GM21526 (cell line): ENCODE measurements at regions not wholly inside any gene's neighbourhood (a gene's known extent, or its start where the extent isn't known, plus 50 kb on each side); places are given as distances from the start of the nearest gene placed in this dataset.
"Not testable (repeated sequence)": the region's sequence is repeated elsewhere in the genome, so short reads cannot be mapped to it uniquely, and the experiment has no call there.

Source experiments
- ATAC-seq: cut with Tn5 transposase; IDR thresholded peaks from one replicate; pipeline ENCODE4 v1.9.1; 2021; ENCODE audit warnings: moderate library complexity; ENCODE audit not compliant: unreplicated experiment, low FRiP score

DNA sequence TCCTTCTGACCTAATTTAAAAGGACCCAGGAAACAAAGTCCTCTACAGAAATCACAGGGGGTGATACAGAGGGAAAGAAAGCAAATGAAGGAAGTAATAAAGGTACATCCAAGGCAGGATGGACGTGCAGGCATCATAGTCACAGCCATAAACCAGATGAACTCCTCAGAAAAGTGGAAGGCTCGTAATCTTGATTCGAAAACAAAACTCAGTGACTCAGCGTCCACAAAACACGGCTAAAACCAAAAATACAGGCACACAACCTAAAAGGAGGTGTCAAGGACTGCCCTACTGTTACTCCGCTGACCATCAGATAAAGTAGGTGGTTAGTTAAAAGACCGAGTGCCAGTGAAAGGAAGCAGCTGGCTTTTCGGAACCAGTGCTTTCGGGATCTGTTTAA lies 81.5 kb downstream of the TRIM69 start:
- not testable (repeated sequence) for ATAC-seq

DNA sequence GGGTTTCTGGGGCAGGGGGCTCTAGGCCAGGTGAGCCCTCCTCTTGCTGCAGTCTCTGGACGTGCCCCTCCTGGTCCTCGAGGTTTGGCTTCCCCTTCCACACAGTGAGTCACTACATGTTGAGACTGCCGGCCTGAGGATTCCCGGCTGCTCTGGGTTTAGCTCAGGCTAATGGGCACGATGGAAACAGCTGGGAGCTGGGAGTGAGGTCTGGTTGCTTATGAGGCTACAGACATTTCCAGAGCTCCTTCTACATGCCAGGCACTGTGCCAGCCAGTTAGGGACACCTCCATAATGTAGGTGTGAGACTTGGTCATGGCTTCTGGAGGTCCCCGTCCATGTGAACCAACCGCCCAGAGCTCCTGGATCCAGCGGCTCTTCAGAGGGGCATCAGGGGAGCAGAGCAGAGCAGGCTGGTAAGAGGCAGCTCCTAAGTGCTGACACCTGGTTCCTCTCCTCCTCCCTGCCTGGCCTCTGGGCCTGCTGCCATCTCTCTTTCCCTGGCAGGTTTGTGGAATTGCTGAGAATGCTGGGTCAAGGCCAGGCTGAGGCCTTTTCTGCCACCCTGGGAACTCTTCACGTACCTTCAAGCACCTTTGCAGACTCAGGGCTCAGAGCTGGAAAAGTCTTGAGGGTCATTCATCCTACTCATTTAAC lies 83.1 kb downstream of the TRIM69 start:
- ATAC-seq: not testable (repeated sequence)

DNA sequence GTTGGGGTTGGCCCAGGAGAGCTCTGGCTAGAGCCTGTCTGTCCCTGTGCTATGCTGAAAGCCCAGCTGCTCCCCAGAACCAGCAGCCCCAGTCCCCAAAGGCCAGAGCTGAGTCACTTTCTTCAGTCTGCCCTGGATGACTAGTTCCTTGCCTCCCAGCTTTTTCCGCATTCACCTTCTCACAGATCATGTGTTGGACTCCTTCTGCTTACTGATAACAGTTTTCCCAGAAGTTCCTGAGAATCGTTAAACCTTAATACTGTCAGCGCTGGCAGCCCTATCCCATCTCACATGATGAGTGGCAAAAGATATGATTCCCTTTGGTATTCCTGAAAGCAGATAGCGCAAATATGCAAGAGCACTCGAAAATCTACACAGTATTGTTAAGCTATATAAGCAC lies 84.2 kb downstream of the TRIM69 start:
- ATAC-seq: not testable (repeated sequence)

DNA sequence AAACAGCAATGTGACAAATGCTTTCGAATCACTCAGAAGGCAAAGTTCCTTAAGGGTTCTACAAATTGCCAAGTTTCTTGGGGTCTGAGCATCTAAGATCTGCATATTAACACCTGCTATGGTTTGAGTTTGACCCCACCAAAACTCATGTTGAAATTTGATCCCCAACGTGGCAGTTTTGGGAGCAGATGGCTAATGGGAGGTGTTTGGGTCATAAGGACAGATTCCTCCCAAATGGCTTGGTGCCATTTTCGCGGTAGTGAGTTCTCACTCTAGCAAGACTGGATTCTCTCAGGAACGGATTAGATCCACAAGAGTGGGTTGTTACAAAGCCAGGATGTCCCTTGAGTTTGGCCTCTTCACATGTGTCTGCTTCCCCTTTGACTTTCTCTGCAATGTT lies 84.6 kb downstream of the TRIM69 start:
- ATAC-seq: not testable (repeated sequence)

DNA sequence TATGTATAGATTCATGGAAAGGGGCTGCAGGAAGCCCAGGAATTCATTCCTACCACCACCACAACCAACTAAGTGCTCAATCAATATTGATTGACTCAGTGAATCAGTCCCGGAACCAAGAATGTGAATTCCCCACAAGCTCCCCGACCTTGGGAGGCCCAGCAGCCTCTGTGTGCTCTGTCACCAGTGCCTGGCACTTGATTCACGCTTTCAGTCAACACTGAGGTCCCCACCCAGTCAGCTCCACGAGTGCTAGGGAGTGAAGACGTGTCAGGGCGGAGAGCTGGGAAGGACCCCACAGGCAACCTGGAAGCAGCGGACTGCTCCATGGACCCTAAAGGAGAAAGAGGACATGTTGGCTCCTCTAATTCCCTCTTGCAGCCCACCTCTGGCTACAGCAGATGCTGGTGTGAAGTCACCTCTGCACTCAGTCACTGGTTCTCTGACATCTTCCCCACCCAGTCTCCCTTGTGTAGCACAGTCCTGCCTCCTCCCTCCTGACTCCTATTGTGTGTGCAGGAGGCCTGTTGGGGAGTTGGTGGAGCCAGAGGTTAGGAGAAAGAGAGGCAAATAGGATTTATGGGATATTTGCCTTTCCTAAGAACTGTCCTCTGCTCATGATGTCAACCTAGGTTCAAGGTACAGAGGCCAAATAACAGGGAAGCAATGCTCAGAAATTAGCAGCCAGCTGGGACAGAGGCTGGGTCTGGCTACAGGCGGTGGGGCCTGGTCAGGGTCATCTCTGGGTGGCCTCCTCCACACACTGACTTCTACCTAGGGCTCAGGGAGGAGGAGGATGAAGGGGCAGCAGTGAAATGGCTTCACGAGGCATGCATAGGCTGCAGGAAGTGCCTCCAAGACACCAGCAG lies 88.2 kb downstream of the TRIM69 start:
- not testable (repeated sequence) for ATAC-seq

DNA sequence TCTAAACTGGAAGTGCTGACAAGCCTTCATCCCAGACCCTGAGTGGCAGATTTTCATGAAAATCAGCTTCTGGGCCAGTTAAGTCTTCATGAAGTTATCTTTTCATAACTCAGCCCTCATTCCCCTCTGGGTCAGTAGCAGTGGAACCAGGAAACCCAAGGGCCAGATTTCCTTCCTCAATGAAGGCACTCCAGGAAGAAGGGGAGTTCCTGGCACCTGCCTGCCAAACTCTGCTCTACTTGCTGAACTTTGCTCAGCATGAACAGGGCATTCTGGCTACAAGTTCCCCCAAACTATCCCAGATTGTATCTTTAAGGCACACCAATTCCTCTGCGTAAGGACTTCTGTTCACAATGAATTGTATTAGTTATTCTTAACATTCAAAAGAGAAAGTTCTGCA lies 90.3 kb downstream of the TRIM69 start:
- ATAC-seq: not testable (repeated sequence)

DNA sequence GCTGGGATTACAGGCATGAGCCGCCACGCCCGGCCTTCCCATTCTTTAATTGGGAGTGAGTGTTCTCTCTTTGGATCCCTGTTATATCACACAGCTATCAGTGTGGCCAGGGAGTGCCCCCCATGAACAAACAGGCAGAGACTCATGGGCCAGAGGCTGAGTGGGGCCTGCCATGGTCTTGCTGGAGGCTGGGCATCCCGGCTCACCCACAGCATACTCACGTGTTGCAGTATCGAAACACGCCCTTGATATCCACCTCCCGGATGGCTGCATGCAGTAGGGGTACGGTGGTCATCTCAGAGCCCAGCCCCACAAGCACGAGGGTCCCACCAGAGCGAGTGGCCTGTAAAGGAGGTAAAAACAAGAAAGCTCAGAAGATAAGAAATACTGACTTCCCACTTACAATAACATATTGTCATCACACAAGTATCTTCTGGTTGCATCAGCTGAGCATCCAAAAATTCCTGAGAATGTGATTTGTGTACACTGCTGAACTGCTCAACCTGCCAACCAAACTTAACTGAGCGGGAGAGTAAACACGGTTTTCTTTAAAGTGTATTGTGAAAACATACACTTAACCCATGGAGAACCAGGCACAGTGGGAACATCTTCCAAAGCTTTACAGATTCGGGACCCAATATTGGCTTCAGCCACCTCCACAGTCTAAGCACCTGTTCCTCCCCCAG lies 92.0 kb downstream of the TRIM69 start:
- not testable (repeated sequence) for ATAC-seq

DNA sequence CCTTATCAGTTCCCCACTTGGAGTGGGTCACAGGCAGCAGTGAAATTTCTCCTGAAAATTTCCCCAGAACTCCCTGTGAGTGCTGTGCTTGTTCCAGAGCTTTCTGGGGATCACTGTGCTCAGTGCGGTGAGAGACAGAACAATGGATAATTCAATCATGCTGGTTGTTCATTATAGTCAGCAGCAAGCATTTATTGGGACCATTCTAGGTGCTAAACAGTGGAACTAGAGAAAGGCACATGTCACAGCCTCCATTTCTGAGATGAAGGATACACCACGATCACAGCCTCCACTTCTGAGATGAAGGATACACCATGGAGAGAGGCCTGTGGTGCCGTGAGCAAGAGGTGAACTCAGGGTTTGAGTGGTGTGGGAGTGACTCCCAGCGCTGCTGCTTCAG lies 92.8 kb downstream of the TRIM69 start:
- ATAC-seq: not testable (repeated sequence)

DNA sequence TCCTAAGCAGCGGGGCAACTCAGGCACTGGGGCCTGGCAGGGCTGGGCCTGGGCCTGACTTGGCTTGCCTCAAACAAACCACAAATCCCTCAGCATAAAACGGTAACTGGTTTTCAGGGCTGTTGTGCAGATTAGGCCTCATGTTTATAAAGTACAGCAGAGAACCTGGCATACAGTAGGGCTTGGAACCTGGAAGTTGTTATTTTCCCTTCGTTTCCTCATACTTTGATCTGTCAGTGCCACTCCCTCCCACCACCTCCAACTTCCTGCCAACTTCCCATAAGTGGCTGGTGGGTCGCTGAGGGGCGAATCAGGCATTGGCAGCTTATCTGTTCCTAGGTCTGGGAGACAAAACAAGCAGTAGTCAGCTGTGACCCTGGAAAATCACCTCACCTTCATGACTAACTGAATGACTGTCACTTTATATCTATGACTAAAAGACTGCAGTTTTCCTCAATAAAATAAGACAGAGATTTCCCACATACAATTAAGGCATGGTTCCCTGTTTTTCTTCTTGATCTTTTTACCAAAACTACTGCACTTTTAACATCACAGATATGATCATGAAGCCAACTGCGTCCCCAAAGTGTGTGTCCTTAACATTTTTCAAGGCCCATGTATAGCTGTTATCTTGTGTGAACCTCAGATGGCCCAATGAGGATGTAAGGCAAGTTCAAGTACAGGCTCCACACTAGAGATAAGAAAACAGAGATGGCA lies 94.5 kb downstream of the TRIM69 start:
- ATAC-seq: not testable (repeated sequence)

DNA sequence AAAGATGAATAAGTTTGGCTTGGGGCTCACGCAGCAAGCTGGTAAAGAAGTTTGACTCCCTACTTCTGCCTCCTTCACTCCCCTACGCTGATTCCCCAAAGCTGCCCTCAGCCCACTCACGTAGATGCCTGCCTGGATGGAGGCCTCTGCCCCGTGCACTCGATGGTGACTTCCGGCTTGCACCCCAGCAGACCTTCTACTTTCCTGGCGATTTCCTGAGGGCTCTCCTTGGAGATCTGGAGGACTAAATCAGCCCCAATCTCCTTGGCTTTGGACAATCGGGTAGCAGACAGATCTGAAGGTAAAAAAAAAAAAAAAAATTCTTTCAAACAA lies 95.0 kb downstream of the TRIM69 start:
- ATAC-seq: not testable (repeated sequence)

DNA sequence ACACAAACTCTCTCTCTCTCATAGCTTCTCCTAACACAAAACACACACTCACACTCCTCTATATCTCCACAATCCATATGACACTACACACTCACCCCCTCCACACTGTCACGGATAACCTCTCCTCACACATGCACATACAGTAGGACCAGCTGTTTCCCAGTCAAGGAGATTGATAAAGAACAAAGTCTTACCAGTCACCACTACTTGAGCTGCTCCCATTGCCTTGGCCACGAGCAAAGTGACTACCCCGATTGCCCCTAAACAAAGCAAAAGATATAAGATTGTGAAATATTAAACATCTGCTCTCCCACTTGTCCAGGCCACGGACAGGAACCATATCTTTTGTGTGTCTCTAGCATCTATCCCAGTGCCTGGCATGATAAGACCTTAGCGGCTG lies 95.8 kb downstream of the TRIM69 start:
- not testable (repeated sequence) for ATAC-seq

DNA sequence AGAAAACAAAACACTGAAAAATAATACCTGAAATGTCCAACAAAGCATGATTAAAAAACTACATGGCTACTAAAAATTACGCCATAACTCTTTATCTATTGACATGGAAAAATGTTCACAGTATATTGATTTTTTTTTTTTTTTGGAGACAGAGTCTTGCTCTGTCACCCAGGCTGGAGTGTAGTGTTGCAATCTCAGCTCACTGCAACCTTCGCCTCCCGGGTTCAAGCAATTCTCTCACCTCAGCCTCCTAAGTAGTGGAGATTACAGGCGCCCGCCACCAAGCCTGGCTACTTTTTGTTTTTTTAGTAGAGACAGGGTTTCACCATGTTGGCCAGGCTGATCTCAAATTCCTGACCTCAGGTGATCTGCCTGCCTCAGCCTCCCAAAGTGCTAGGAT lies 96.8 kb downstream of the TRIM69 start:
- not testable (repeated sequence) for ATAC-seq

DNA sequence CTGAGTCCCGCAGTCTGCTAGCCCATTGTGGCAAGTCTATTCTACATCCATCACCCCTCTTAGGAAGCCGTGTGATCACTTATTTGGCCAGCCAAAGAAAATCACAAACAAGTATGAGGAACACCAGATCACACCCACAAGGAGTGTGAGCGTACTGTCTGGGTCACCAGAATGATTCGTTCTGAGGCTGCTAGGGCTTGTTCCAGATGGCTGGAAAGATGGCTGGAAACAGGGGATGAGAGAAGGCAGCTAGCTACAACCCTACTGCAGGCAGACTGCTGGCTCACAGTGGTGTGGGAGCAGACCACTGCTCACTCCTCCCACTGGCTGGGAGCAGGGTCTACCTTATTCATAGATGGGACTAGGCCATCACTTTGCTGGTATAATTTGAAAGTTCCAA lies 97.4 kb downstream of the TRIM69 start:
- ATAC-seq: not testable (repeated sequence)

DNA sequence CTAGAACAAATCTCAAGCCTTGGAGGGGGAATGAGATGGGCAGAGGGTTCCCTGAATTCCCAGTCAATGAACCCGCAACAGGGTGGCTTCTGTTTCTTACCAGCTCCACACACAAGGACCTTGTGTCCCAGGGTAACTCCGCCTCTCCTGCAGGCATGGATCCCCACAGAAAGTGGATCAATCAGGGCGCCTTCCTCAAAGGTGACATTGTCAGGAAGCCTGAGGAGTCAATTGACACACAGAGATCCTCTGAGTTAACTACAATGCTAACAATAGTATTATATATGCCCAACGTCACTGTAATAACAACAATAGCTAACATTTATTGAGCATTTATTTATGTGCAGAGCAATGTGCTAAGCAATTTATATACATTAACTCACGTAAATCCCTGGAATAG lies 98.8 kb downstream of the TRIM69 start:
- not testable (repeated sequence) for ATAC-seq

DNA sequence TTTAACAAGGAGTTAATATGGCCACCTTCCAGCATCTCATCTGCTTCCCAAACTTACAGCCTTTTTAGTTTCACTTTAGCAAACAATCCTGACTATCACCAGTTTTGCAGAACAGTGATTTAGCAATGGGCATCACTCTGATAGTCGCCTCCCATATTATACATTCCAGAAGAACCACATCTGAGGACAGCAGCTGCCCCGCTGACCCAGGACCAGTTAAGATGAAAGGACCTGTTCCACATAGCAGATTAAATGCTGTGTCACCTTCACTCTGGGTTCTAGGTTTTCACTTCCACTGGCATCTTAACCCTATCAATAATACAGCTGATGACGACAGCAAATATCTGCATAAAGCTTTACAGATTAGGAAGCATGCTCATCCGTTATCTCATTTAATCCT lies 99.8 kb downstream of the TRIM69 start:
- no peak for ATAC-seq

DNA sequence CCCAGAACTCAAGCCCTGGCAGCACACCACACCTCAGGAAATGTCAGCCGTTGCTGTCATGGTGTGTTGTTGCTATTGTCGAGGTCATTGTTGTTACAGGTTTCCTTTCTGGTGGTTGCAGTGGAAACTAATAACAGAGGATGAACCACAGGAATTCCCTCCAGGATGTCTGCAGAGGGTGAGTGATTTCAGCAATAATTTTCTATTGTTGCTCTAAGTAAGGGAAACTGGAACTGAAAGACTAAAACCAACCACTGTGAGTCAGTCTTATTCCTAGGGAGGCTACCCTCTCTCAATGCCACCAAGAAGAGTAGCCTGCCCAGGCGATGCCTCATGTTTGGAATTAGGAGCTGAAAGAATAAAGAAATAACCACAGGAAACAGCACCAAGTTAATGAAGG lies 102.6 kb downstream of the TRIM69 start:
- not testable (repeated sequence) for ATAC-seq

DNA sequence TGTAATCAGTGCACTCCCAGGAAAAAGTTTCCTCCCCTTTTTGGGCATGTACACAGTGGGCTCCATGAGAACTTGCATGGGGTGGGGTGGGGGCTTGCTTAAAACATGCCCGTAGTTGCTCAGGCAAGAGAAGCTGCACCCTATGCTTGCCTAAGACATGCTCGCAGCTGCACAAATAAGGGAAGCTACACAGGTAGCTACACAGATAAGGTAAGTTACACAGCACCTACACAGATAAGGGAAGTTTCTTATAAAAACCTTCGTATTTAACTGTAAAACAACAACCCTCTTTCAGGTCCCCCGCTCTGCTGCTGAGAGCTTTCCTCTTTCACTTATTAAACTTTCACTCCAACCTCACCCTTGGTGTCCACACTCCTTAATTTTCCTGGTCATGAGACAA lies 105.4 kb downstream of the TRIM69 start:
- ATAC-seq: not testable (repeated sequence)

DNA sequence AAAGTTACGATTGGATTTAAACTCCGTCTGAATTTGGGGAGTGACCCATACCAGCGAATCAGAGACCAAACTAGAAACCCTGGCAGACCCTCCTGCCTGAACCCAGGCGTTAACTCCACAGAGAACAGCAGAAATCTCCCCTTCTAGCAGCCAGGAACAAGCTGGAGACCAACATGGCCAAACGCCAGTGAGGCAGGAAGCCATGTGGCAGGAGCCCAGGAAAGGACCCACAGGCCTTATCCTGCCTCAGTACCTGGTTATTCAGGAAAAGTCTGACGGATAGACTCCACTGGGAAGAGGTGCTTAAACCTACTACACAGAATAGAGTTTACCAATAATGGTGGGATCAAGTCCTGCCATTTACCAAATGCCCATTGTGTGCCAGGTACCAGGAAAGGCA lies 106.6 kb downstream of the TRIM69 start:
- not testable (repeated sequence) for ATAC-seq

DNA sequence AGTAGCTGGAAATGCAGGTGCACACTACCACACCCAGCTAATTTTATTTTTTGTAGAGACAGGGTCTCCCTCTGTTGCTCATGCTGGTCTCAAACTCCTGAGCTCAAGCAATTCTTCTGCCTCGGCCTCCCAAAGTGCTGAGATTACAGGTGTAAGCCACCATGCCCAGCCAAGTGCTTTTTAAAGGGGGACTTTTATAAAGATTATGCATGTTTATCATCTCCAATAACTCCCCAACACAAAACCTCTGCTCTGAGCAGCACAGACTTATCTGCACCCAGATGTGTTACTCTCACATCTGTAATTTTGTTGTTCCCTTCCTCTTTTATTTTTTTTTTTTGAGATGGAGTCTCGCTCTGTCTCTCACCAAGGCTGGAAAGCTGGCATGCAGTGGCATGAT lies 108.6 kb downstream of the TRIM69 start:
- ATAC-seq: not testable (repeated sequence)

DNA sequence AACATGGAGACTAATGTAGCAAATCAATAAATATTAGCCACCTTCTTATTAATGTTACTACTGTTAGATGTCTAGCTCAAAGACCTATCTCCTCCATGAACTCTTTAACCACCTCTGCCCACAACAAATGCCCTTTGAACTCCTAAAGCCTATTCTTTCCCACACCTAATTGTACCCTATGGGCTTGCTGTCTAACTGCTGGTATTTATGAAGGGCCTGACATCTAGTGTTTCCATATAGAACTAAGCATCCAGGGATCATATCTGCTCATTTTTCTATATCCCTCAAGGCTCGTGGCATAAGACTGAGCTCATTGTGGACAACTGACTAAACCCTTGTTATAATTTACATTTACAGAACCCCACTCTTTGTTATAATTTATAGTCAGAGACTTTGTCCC lies 109.8 kb downstream of the TRIM69 start:
- ATAC-seq: not testable (repeated sequence)

DNA sequence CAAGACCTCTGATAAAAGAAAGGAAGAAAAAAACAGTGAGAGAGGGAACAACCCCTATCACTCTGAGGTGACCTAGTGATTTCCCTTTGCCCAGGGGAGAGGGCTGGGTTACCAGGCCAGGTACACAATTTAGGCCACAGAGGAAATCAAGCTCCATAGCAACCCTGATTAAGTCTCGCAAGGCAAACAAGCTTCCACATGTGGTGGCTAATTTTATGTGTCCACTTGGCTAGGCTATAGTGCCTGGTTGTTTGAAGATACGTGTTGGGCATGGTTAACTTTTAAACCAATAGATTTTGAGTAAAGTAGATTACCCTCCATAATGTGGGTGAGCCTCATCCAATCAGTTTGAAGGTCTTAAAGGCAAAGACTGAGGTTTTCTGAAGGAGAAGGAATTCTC lies 108.9 kb upstream of the TERB2 start:
- ATAC-seq: not testable (repeated sequence)
